Mucosa of gallbladder (tissue), 1 donor: ENCODE measurements at regions not wholly inside any gene's neighbourhood (a gene's known extent, or its start where the extent isn't known, plus 50 kb on each side); places are given as distances from the start of the nearest gene placed in this dataset.

Experiments
- DNase-seq: peaks from one replicate; pipeline ENCODE4 v3.0.0-alpha.2; 2020; ENCODE audit warnings: low spot score
- donor health status: DM: no; HTN: no; CAD: no.

- DNase-seq: no peak
Measured at GRCh38 chr13:59111751-59112171, 1052.0 kb downstream of the DIAPH3 start.

DNA sequence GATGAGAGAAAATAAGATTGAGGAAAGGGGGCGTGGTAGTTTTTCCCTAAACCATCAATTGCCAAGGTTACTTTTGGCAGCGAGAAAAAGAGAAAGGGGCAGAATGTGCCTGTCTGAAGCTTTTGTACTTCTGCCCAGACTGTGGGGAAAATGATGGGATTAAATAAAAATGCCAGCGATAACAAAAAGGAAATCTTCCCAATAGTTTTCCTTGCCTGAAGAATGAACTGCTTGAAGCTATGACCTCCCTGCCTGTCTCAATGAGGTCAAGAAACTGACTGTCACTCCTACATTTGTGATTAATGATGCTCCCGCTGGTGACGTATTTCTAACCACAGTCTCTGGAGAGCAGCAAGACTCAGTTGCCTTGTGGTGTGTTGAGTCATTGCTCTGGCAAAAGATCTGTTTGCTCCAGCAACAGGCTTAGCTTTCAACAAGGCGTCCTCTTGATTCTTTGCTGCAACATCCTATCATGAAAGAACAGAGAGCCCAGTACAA lies 1051.5 kb downstream of the DIAPH3 start:
- DNase-seq: peak; percentile 60

GRCh38 chr13:59119475-59119874 lies 1044.3 kb downstream of the DIAPH3 start:
- DNase-seq: no peak

- no peak for DNase-seq
Measured at GRCh38 chr13:59120297-59120843, 1043.4 kb downstream of the DIAPH3 start.

- no peak for DNase-seq
Measured at GRCh38 chr13:59121507-59121906, 1042.2 kb downstream of the DIAPH3 start.

DNA sequence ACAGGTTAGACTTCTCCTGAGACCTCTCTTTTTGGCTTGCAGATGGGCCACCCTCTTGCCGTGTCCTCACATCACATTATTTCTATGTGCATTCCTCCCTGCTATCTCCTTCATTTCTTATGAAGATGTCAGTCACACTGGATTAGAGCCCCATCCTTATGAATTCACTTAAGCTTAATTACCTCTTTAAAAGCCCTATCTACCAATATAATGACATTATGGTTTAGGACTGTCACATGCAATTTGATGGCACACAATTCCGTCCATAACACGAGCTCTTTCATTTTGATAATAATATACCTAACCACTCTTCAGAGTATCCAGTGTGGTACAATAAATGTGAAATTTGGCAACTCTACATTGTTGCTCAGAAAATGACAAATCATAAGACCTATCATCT lies 1037.3 kb downstream of the DIAPH3 start:
- no peak for DNase-seq

DNA sequence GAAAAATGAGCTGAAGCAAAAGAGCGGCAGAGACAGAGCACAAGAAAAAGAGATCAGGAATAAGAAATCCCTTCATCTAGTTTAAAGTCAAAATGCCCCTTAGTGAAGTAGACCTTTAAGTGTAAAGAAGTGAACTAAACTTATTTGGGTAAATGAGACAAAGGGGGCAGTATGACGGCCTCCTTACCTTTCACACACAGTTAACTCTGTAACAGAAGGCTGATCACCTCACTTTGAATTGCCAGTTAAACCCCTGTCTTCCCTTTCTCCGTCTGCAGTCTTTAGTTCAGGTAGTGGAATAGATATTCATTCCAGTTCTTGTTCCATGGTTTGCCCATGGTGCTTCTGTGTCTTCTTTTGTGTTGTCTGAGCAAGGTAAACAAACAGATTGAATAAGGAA lies 1029.8 kb downstream of the DIAPH3 start:
- DNase-seq: no peak

DNA sequence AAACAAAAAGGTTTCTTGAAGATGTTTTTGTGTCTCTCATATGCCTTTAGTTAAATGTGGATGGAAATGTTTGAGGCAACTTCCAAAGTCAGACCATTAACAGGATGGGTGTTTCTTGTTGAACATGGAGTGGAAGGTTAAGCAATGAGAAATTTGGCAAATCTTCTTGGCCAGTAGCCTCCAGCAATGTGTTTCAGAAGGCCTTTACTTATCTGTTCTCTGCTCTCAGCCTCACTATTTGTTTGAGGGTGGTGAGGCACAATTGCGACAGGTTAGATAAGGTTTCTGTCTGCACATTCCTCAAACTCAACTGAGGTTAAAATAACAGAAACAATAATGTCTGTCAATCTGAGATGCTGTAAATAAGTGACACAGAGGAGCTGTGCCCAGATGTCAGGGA lies 1019.0 kb downstream of the DIAPH3 start:
- no peak for DNase-seq

- no peak for DNase-seq
Measured at GRCh38 chr13:59145381-59145780, 1018.3 kb downstream of the DIAPH3 start.

- no peak for DNase-seq
Measured at GRCh38 chr13:59157181-59157580, 1006.5 kb downstream of the DIAPH3 start.

GRCh38 chr13:59166174-59166573 lies 997.6 kb downstream of the DIAPH3 start:
- no peak for DNase-seq

DNA sequence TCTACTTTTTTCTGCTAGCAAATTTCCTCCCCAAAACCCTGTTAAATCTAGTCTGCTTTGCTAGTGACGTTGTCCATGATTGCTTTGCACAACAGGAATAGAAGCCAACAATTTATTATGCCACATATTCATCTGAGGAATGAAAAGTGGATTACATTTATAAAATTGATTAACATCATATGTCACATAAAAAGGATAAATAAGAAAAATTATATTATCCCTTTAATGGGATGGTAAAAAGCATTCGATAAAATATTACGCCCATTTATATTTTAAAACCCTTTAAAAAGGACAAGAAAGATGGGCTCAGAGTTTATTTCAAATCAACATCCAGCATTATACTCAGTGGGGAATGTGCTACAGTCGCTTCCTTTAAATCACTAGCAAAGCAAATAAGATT lies 991.7 kb downstream of the DIAPH3 start:
- DNase-seq: no peak

DNA sequence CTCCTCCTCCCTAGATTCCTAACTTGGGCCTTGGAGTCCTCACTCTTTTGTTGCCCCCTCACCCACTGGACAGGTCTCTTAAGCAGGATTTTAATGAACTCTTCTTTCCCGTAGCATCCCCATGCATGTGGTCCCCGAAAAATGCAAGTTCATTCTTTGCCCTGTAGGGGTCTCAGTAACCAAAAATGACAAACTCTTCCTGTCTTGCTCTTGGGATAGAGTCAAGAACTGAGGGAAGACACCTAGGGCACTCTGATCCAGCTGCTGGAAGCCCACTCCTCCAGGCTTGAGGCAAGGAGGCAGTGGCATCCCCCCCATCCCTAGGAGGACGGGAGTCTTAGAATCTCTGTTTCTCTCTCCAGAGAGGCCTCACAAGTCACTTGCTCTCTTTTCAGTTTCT lies 987.0 kb downstream of the DIAPH3 start:
- DNase-seq: no peak

DNA sequence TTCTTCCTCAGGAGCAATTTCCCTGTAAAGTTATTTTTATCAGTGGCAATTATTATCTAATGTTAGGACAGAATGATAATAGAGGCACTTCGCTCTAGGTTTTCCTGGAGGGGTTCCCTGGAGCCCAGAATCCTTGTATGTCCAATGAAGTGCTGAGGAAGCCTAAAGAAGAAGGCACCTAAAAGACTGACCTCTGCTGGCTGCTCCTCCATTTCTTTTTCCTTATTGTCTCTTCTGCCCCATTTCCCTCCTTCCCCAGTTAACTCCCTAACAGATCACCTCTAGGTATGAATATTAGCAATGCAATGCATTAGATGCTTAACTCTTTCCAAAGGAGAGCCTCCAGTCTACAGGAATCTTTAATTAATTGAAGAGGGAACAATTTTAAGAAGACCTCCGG lies 985.4 kb downstream of the DIAPH3 start:
- no peak for DNase-seq

DNA sequence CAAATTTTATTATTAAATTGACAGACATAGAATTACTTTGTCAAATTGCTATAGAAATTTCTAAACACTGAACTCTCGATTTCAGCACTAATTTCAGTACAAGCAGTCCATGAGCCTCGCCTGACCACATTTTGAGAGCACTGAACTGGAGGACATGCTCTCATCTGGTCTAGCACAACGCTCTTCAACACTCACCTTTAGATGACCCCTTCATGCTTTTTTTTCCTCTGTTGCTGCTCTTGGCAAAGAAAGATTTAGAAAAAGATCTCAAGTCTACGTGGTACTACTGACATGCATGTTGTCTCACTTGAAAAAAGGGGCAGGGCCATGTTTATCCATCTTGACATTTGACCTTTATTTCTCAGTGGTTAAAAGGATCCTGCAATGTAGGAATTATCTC lies 981.5 kb downstream of the DIAPH3 start:
- DNase-seq: no peak

DNA sequence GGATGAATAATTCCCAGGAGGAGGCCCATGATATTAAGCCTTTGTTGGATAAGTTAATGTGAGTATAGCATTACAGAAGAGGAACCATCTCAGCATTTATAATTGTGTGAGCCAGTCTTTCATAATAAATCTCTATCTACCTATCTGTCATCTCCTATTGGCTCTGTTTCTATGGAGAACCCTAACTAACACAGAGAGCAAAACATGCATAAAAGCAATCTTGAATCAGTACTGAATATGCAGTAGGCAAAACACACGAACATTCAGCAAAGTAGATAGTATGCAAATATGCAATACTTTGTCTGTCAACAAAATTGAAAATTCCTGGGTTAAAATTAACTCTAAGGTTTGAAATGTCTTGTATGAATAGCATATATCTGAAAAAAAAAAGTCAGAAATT lies 966.3 kb downstream of the DIAPH3 start:
- DNase-seq: no peak

GRCh38 chr13:59201841-59202240 lies 961.9 kb downstream of the DIAPH3 start:
- no peak for DNase-seq

- DNase-seq: no peak
Measured at GRCh38 chr13:59203855-59204254, 959.9 kb downstream of the DIAPH3 start.

GRCh38 chr13:59205501-59205900 lies 958.2 kb downstream of the DIAPH3 start:
- no peak for DNase-seq

- DNase-seq: no peak
Measured at GRCh38 chr13:59208405-59209195, 955.1 kb downstream of the DIAPH3 start.

DNA sequence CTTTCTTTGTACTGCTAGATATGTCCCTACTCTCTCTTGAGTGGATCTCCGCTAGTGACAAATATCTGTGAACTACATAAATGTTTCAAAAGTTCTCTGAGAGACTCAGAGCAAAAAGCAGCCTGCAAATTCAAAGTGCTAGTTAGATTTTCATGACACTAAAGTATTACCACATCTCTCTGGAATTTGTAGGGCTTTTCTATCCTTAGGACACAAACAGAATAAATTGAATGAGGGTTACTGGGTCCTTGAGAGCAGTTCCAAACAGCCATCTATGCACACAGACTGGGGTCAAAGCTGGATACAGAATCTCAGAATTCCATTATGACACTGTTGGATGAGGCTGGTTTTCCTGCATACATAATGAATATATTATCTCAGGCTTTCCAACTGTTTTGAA lies 953.2 kb downstream of the DIAPH3 start:
- no peak for DNase-seq

DNA sequence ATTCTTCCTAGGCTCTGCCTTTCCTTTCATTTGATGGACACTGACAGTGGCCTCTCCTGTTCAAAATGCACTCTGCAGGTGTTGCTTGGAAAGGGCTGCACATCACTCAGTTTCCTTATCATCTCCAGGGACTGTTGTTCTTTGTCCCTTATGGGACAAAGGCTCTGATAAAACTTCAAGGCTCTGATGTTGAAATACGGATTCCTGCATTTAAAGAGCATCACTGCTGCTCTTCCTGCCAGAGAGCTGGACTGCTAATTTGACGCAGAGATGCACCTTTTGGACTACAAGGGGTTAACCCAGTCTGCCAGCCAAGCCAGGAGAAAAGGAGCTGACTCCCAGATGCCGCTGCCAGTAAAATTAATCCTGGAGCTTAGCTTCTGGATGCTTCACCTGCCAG lies 952.1 kb downstream of the DIAPH3 start:
- DNase-seq: no peak

DNA sequence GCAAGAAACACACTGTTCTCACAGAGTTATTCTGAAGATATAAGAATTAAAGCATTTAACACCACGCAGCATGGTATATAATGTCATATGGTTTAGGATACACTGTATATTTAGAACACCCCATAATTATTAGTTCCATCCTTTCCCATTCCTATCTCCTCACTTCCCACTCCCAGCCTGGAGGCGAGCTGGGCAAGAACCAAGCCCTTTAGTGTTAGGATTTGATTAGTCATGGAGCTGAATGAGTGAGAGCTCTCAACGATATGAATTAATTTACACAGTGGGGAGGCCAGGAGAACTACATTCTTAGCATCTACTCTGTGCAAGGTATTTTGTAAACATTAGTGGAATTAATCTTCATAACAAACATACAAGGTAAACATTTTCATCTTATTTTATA lies 934.3 kb downstream of the DIAPH3 start:
- DNase-seq: no peak

DNA sequence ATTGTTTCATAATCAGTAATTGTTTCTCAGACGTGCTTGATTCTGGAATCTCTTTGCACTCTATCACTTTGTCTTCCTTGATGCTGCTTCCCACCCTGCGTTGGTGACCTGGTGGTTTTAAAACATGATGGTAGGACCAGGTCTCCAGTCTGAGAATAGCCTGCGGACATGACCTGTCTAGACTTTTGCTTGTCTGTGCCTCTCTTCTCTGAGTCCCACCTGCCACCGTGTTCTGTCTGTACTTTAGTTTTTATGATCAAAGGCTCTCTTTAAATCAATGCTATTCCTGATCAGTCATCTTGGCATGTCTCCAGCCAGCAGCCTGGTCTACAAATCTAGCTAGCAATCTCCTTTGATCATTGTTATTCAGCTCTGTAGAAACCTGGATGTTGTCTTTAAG lies 933.9 kb downstream of the DIAPH3 start:
- DNase-seq: no peak
